Breast epithelium (tissue), 4 donors: ENCODE measurements at regions not wholly inside any gene's neighbourhood (a gene's known extent, or its start where the extent isn't known, plus 50 kb on each side); places are given as distances from the start of the nearest gene placed in this dataset.

Experiments
- DNase-seq, 2 donors: peaks; one replicate each; pipeline ENCODE4 v3.0.0-alpha.2; 2019; ENCODE audit warnings: low spot score in 2 of 2
- H3K27ac ChIP-seq, 2 donors: fragments of 200-600 bp; sonication (generic) in 1 of 2; one replicate each; pipeline ENCODE4 v1.5.1; 2016 to 2019; ENCODE audit warnings: mild to moderate bottlenecking in 1 of 2
- H3K27me3 ChIP-seq, 2 donors: fragments of 200-600 bp; sonication (generic) in 1 of 2; one replicate each; pipeline versions ENCODE4 v1.5.1 to v1.6.0; 2017 to 2019; ENCODE audit warnings: control low read depth in 1 of 2, mild to moderate bottlenecking in 1 of 2
- H3K36me3 ChIP-seq: fragments of 200-600 bp; one replicate; pipeline ENCODE4 v1.5.1; 2019
- H3K4me1 ChIP-seq, 2 donors: fragments of 200-600 bp; sonication (generic); one replicate each; pipeline ENCODE4 v1.5.1; 2016 to 2019; ENCODE audit warnings: control low read depth in 1 of 2
- H3K4me3 ChIP-seq, 3 donors: fragments of 200-600 bp; sonication (generic); 1 replicate in 2 of 3; 2 replicates in 1 of 3; pipeline ENCODE4 v1.5.1; 2016 to 2019; ENCODE audit warnings: mild to moderate bottlenecking in 3 of 3, moderate library complexity in 2 of 3
- H3K9me3 ChIP-seq, 2 donors: fragments of 200-600 bp; sonication (generic) in 1 of 2; one replicate each; pipeline ENCODE4 v1.5.1; 2016 to 2019; ENCODE audit warnings: control low read depth in 1 of 2
- CTCF ChIP-seq, 3 donors: fragments of 450-650 bp; IDR thresholded peaks; one replicate each; pipeline ENCODE4 v1.5.1; 2016 to 2017; ENCODE audit warnings: antibody characterized with exemption in 3 of 3, mild to moderate bottlenecking in 3 of 3, moderate library complexity in 3 of 3
- POLR2A ChIP-seq: fragments of 450-650 bp; IDR thresholded peaks from one replicate; pipeline ENCODE4 v1.6.1; 2016; ENCODE audit warnings: antibody characterized with exemption, mild to moderate bottlenecking, moderate library complexity
- POLR2AphosphoS5 ChIP-seq, 3 donors: sonication (generic); formaldehyde crosslinking; IDR thresholded peaks; one replicate each; pipeline ENCODE4 v1.6.1; 2017; ENCODE audit warnings: antibody characterized with exemption in 3 of 3
- intact Hi-C: fragments of 100-400 bp; cut with DNase I; formaldehyde crosslinking; loops from one replicate; pipeline ENCODE4 v1.15.1; 2023; ENCODE audit warnings: low total_unique reads

- Histone ChIP-seq H3K36me3 (no peaks in the 10 kb centered on the region), H3K9me3 (no peaks in the 10 kb centered on the region), H3K27ac (no peak overlapping the region), H3K27me3 (no peaks in the 10 kb centered on the region), H3K4me1 (no peaks in the 10 kb centered on the region), H3K4me3 (no peak overlapping the region)
- no peak for TF ChIP-seq POLR2A
- TF ChIP-seq POLR2AphosphoS5 (IDR thresholded peaks at IDR 0.05) = no peak
- TF ChIP-seq CTCF (IDR thresholded peaks at IDR 0.05) = no peak
- no peak for DNase-seq
- intact Hi-C loops = no loop called here
Observed at GRCh38 chr10:28743576-28743975, 66.3 kb downstream of the BAMBI start.

GRCh38 chr10:28744069-28744768 is 66.9 kb downstream of the BAMBI start:
- H3K4me1 ChIP-seq = no peaks in the 10 kb centered on the region
- no peak overlapping the region for H3K4me3 ChIP-seq
- TF ChIP-seq CTCF (IDR thresholded peaks at IDR 0.05) (no peak), POLR2AphosphoS5 (IDR thresholded peaks at IDR 0.05) (no peak), POLR2A (no peak)
- H3K27me3 ChIP-seq = no peaks in the 10 kb centered on the region
- no peak for DNase-seq
- intact Hi-C loops = no loop called here
- no peaks in the 10 kb centered on the region for H3K36me3 ChIP-seq
- no peak overlapping the region for H3K27ac ChIP-seq
- no peaks in the 10 kb centered on the region for H3K9me3 ChIP-seq

DNA sequence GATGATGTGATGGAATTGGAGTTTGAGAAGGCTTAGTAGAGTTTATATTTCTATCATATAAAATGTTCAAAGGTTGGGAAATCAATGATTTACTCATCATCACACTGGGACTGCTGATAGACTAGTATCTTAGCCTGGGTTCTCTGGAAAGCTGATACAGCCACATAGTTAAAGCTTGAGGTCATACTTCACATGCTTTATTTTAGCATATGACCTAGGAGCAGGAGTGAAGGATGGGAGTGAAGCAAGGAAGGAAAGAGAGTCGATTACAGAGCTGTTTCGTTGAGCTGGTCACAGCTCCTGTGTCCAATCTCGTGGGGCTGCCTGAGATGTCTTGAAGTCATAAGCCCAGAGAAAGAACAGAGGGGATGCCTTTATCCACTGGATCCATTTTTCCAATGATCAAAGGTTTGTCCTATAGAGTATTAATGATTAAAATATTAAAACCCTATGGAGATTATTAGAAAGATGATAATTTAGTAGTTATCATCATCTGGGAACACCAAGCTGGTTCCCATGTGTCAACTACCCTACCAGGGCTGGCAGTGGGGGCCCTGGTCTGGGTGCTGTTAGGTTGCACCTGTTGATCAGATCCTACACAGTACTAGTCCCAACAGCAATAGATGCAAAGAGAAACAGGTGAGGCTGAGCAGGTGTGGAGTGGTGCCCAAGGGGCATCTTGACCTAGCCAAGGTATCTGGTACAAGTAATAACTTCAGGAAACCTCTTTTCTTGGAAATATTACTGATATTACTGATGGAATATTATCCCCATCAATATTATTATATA is 77.8 kb downstream of the BAMBI start:
- H3K27me3 ChIP-seq = no peaks in the 10 kb centered on the region
- H3K36me3 ChIP-seq = no peaks in the 10 kb centered on the region
- H3K4me3 ChIP-seq = no peak overlapping the region
- no peaks in the 10 kb centered on the region for H3K9me3 ChIP-seq
- DNase-seq = no peak
- no peaks in the 10 kb centered on the region for H3K4me1 ChIP-seq
- intact Hi-C loops = no loop called here
- TF ChIP-seq CTCF (IDR thresholded peaks at IDR 0.05) (no peak), POLR2AphosphoS5 (IDR thresholded peaks at IDR 0.05) (no peak), POLR2A (no peak)
- no peak overlapping the region for H3K27ac ChIP-seq

GRCh38 chr10:28761084-28761846 is 83.9 kb downstream of the BAMBI start:
- Histone ChIP-seq H3K4me3 (no peak overlapping the region), H3K9me3 (peaks cover 0 to 4% of the 10 kb centered on the region in 2 donors), H3K27me3 (no peaks in the 10 kb centered on the region), H3K4me1 (no peaks in the 10 kb centered on the region), H3K27ac (no peak overlapping the region), H3K36me3 (no peaks in the 10 kb centered on the region)
- DNase-seq = no peak
- no peak for TF ChIP-seq POLR2A
- TF ChIP-seq CTCF (IDR thresholded peaks at IDR 0.05) = no peak
- no peak for TF ChIP-seq POLR2AphosphoS5 (IDR thresholded peaks at IDR 0.05)
- intact Hi-C loops = loop anchor here (10.0 kb wide), 1 partner anchor 84 kb away; no protein-coding TSS in a partner anchor
